Mesenchymal stem cell (in vitro differentiated cells and primary cell): ENCODE measurements at regions not wholly inside any gene's neighbourhood (a gene's known extent, or its start where the extent isn't known, plus 50 kb on each side); places are given as distances from the start of the nearest gene placed in this dataset.

ENCODE experiments used
- DNase-seq: peaks from one replicate; pipeline ENCODE4 v3.0.0-alpha.2; 2013
- H2AFZ ChIP-seq: one replicate; pipeline ENCODE4 v1.6.1; 2013; ENCODE audit warnings: low read depth, mild to moderate bottlenecking, control low read depth, inconsistent platforms, low read length, moderate library complexity
- H2AK5ac ChIP-seq: 2 replicates; pipeline ENCODE4 v1.6.1; 2013; ENCODE audit warnings: low read length, moderate library complexity, mild to moderate bottlenecking, inconsistent platforms; ENCODE audit not compliant: severe bottlenecking
- H2BK120ac ChIP-seq: one replicate; pipeline ENCODE4 v1.6.1; 2013; ENCODE audit warnings: low read depth, mild to moderate bottlenecking, inconsistent platforms, low read length, moderate library complexity
- H2BK12ac ChIP-seq, 2 experiments: one replicate each; pipeline ENCODE4 v1.6.1; 2013; ENCODE audit warnings: inconsistent platforms in 2 of 2, low read length in 2 of 2, mild to moderate bottlenecking in 2 of 2, moderate library complexity in 2 of 2, control low read depth in 1 of 2
- H2BK15ac ChIP-seq: one replicate; pipeline ENCODE4 v1.6.1; 2013; ENCODE audit warnings: mild to moderate bottlenecking, low read depth, inconsistent platforms; ENCODE audit not compliant: poor library complexity, severe bottlenecking
- H2BK5ac ChIP-seq: 2 replicates; pipeline ENCODE4 v1.6.1; 2013; ENCODE audit warnings: low read depth, mild to moderate bottlenecking, low read length, control low read depth, inconsistent platforms; ENCODE audit not compliant: poor library complexity, severe bottlenecking
- H3K14ac ChIP-seq, 2 experiments: one replicate each; pipeline ENCODE4 v1.6.1; 2013; ENCODE audit warnings: inconsistent platforms in 2 of 2, low read length in 2 of 2, control low read depth in 1 of 2, mild to moderate bottlenecking in 1 of 2, moderate library complexity in 1 of 2
- H3K18ac ChIP-seq, 2 experiments: one replicate each; pipeline ENCODE4 v1.6.1; 2013; ENCODE audit warnings: inconsistent platforms in 2 of 2, low read length in 2 of 2, control low read depth in 1 of 2, low read depth in 1 of 2, mild to moderate bottlenecking in 1 of 2
- H3K23ac ChIP-seq, 2 experiments: one replicate each; pipeline ENCODE4 v1.6.1; 2013; ENCODE audit warnings: inconsistent platforms in 2 of 2, low read length in 2 of 2, mild to moderate bottlenecking in 2 of 2, moderate library complexity in 2 of 2, control low read depth in 1 of 2
- H3K27ac ChIP-seq: 2 replicates; pipeline ENCODE4 v1.5.1; 2013; ENCODE audit warnings: mild to moderate bottlenecking, moderate library complexity, low read length, control low read depth, inconsistent platforms; ENCODE audit not compliant: poor library complexity, severe bottlenecking
- H3K27me3 ChIP-seq, 2 experiments: 2 replicates each; pipeline versions ENCODE4 v1.6.1 to v1.7.0; 2013; ENCODE audit warnings: low read length in 2 of 2, mild to moderate bottlenecking in 2 of 2, moderate library complexity in 2 of 2, control low read depth in 1 of 2, inconsistent platforms in 1 of 2; ENCODE audit not compliant: control insufficient read depth in 1 of 2, insufficient read depth in 1 of 2
- H3K36me3 ChIP-seq, 2 experiments: 2 replicates each; pipeline versions ENCODE4 v1.6.1 to v1.7.0; 2013; ENCODE audit warnings: low read length in 2 of 2, control low read depth in 1 of 2, inconsistent platforms in 1 of 2, low read depth in 1 of 2, mild to moderate bottlenecking in 1 of 2; ENCODE audit not compliant: insufficient read depth in 2 of 2, control insufficient read depth in 1 of 2
- H3K4ac ChIP-seq, 2 experiments: one replicate each; pipeline ENCODE4 v1.6.1; 2013; ENCODE audit warnings: inconsistent platforms in 2 of 2, low read length in 2 of 2, mild to moderate bottlenecking in 2 of 2, moderate library complexity in 2 of 2, control low read depth in 1 of 2, low read depth in 1 of 2
- H3K4me1 ChIP-seq: 2 replicates; pipeline ENCODE4 v1.6.1; 2013; ENCODE audit warnings: low read depth, low read length, control low read depth; ENCODE audit not compliant: control insufficient read depth, insufficient read depth
- H3K4me2 ChIP-seq: 2 replicates; pipeline ENCODE4 v1.6.1; 2013; ENCODE audit warnings: low read length, mild to moderate bottlenecking, inconsistent platforms; ENCODE audit not compliant: poor library complexity, severe bottlenecking
- H3K4me3 ChIP-seq, 2 experiments: 2 replicates each; pipeline versions ENCODE4 v1.5.1 to v1.7.0; 2013; ENCODE audit warnings: low read length in 2 of 2, mild to moderate bottlenecking in 2 of 2, control low read depth in 1 of 2, low read depth in 1 of 2; ENCODE audit not compliant: insufficient read depth in 1 of 2
- H3K79me1 ChIP-seq: replicated peaks from 2 replicates; pipeline ENCODE4 v1.6.1; 2013; ENCODE audit warnings: mild to moderate bottlenecking, control low read depth, low read length, inconsistent platforms; ENCODE audit not compliant: poor library complexity, severe bottlenecking
- H3K9ac ChIP-seq: 2 replicates; pipeline ENCODE4 v1.7.0; 2013; ENCODE audit warnings: mild to moderate bottlenecking, low read length, moderate library complexity
- H3K9me3 ChIP-seq: 2 replicates; pipeline ENCODE4 v1.7.0; 2013; ENCODE audit warnings: mild to moderate bottlenecking, low read length; ENCODE audit not compliant: control insufficient read depth
- H4K8ac ChIP-seq: one replicate; pipeline ENCODE4 v1.6.1; 2013; ENCODE audit warnings: inconsistent platforms, mild to moderate bottlenecking, low read length, moderate library complexity
- H4K91ac ChIP-seq: one replicate; pipeline ENCODE4 v1.6.1; 2013; ENCODE audit warnings: mild to moderate bottlenecking, low read length, inconsistent platforms
- WGBS: methylation state at CpG from one replicate; pipeline ENCODE4 v1.1.7; 2013; ENCODE audit warnings: mixed read lengths; 5-methylcytosine and 5-hydroxymethylcytosine counted together

GRCh38 chr7:81218480-81219106 lies 299.7 kb upstream of the SEMA3C start:
- Histone ChIP-seq H2BK5ac (no peak overlapping the region), H3K9ac (no peak overlapping the region), H4K91ac (no peak overlapping the region), H3K4me3 (no peak overlapping the region), H2BK12ac (no peak overlapping the region), H3K9me3 (peaks cover 5% of the 10 kb centered on the region), H2BK15ac (no peak overlapping the region), H3K27ac (no peak overlapping the region), H2AFZ (no peak overlapping the region), H3K79me1 (no peaks in the 10 kb centered on the region), H2AK5ac (no peak overlapping the region), H3K4me1 (no peaks in the 10 kb centered on the region), H3K36me3 (no peaks in the 10 kb centered on the region), H2BK120ac (no peak overlapping the region), H3K4ac (no peak overlapping the region), H3K23ac (no peak overlapping the region), H3K18ac (no peak overlapping the region), H3K14ac (no peak overlapping the region), H3K27me3 (no peaks in the 10 kb centered on the region), H3K4me2 (no peak overlapping the region), H4K8ac (no peak overlapping the region)
- WGBS: no CpG with 5 or more reads among the region's 2 CpGs
- no peak for DNase-seq

GRCh38 chr7:81213394-81213793 lies 294.5 kb upstream of the SEMA3C start:
- no peak for DNase-seq
- H2BK120ac ChIP-seq: no peak overlapping the region
- H3K4me3 ChIP-seq: no peak overlapping the region

GRCh38 chr7:81211934-81212320 lies 293.1 kb upstream of the SEMA3C start:
- H3K9me3 ChIP-seq: no peaks in the 10 kb centered on the region
- H3K27me3 ChIP-seq: no peaks in the 10 kb centered on the region
- DNase-seq: no peak
- H2BK12ac ChIP-seq: no peak overlapping the region
- no peak overlapping the region for H3K23ac ChIP-seq
- H2AFZ ChIP-seq: peak overlapping the region; percentile 8
- no peak overlapping the region for H3K14ac ChIP-seq
- H2BK15ac ChIP-seq: no peak overlapping the region
- no peaks in the 10 kb centered on the region for H3K36me3 ChIP-seq
- H3K4me1 ChIP-seq: peaks cover 2% of the 10 kb centered on the region
- WGBS: 63% methylated on average over 2 of the region's 4 CpGs
- H2BK5ac ChIP-seq: no peak overlapping the region
- H4K91ac ChIP-seq: no peak overlapping the region
- peak overlapping the region; percentile 77 for H3K9ac ChIP-seq
- no peaks in the 10 kb centered on the region for H3K79me1 ChIP-seq
- no peak overlapping the region for H3K4me3 ChIP-seq
- H2AK5ac ChIP-seq: no peak overlapping the region
- peak overlapping the region in 1 of 2 experiments; percentile 51 for H3K4ac ChIP-seq
- peak overlapping the region; percentile 4 for H3K27ac ChIP-seq
- H4K8ac ChIP-seq: no peak overlapping the region
- peak overlapping the region in 1 of 2 experiments; percentile 5 for H3K18ac ChIP-seq
- no peak overlapping the region for H3K4me2 ChIP-seq
- H2BK120ac ChIP-seq: no peak overlapping the region

More at GRCh38 chr7:81213394-81213793, 294.5 kb upstream of the SEMA3C start:
- no peak overlapping the region for H3K14ac ChIP-seq
- no peak overlapping the region for H2AK5ac ChIP-seq
- H2BK12ac ChIP-seq: no peak overlapping the region
- peaks cover 2% of the 10 kb centered on the region for H3K4me1 ChIP-seq
- H3K9me3 ChIP-seq: no peaks in the 10 kb centered on the region
- no peak overlapping the region for H2BK5ac ChIP-seq
- no peak overlapping the region for H3K4ac ChIP-seq
- H3K9ac ChIP-seq: no peak overlapping the region
- no peak overlapping the region for H3K23ac ChIP-seq
- H2AFZ ChIP-seq: no peak overlapping the region
- H3K79me1 ChIP-seq: no peaks in the 10 kb centered on the region
- no peak overlapping the region for H3K18ac ChIP-seq
- H4K91ac ChIP-seq: no peak overlapping the region
- H2BK15ac ChIP-seq: no peak overlapping the region
- no peaks in the 10 kb centered on the region for H3K27me3 ChIP-seq
- no peak overlapping the region for H3K4me2 ChIP-seq
- H3K27ac ChIP-seq: no peak overlapping the region
- H3K36me3 ChIP-seq: no peaks in the 10 kb centered on the region
- H4K8ac ChIP-seq: no peak overlapping the region

DNA sequence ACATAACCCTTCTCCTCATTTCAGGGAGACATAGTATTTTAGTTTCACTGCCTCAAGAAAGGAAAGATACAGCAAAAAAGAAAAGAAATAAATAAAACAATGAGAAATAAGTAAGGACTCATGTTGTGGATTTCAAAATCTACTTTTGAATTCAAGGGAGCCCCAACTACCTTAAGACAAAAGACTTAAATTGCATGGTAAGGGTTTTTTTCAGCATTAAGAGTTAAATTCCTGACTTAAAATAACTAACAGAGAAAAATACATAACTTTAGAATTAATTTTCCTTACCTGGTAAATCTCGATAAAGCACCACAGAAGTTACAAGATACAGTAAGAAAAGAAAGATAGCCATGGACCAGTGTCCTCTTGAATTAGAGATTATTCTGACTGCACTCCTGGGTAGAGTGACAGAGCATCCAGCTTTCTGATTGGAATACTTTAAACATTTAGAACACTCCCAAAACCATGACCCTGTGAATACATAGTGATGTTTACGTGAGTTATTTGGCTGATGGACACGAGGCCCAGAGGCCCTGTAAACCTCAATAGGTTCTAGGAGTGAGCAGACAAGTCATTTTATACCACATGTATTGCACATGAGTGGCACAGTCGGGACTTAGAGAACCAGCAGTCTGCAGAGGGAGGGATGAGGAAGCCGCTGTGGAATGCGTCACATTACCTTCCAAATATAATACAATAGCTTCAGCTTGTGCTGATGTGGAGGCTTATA lies 292.5 kb upstream of the SEMA3C start:
- DNase-seq: peak; percentile 32
- Histone ChIP-seq H3K9me3 (no peaks in the 10 kb centered on the region), H3K23ac (no peak overlapping the region), H2BK12ac (no peak overlapping the region), H2AFZ (peak overlapping the region; percentile 8), H3K18ac (peak overlapping the region in 1 of 2 experiments; percentile 5), H3K27ac (peak overlapping the region; percentile 4), H3K4me1 (peaks cover 2% of the 10 kb centered on the region), H3K36me3 (no peaks in the 10 kb centered on the region), H2BK5ac (no peak overlapping the region), H3K9ac (peak overlapping the region; percentile 77), H4K8ac (no peak overlapping the region), H4K91ac (no peak overlapping the region), H2BK15ac (no peak overlapping the region), H3K79me1 (no peaks in the 10 kb centered on the region), H3K4me2 (no peak overlapping the region), H3K4ac (peak overlapping the region in 1 of 2 experiments; percentile 51), H2BK120ac (no peak overlapping the region), H3K27me3 (no peaks in the 10 kb centered on the region), H3K14ac (no peak overlapping the region), H3K4me3 (peak overlapping the region in 1 of 2 experiments; percentile 20), H2AK5ac (no peak overlapping the region)
- no CpG with 5 or more reads among the region's 6 CpGs for WGBS
